NCI-H1105 treated with DMSO at 0.1 percent for 48 hours (cell line): ENCODE measurements at regions not wholly inside any gene's neighbourhood (a gene's known extent, or its start where the extent isn't known, plus 50 kb on each side); places are given as distances from the start of the nearest gene placed in this dataset.
"Not testable (repeated sequence)": the region's sequence is repeated elsewhere in the genome, so short reads cannot be mapped to it uniquely, and the experiment has no call there.

Source experiments
- DNase-seq: peaks from one replicate; lab custom pipeline; 2025; lab: John Stamatoyannopoulos, UW

DNA sequence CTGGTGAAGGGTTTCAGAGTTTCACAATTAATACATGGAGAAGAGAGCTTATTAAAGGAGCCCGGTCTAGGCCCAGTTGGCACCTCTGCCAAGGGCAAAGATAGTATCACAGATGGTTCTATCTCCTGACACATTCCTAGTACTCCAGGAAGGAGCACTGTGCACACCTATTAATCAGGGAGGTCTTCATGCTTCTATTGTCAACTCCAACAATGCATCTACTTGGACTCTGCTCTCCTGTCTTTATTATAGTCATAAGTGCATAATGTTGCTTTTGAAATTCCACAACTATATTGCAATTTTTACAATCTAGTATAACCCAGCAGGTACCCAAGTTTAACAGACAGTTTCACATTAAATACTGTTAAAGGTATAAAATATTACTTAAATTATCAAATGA is 174.5 kb upstream of the TSC22D1 start:
- DNase-seq = no peak

DNA sequence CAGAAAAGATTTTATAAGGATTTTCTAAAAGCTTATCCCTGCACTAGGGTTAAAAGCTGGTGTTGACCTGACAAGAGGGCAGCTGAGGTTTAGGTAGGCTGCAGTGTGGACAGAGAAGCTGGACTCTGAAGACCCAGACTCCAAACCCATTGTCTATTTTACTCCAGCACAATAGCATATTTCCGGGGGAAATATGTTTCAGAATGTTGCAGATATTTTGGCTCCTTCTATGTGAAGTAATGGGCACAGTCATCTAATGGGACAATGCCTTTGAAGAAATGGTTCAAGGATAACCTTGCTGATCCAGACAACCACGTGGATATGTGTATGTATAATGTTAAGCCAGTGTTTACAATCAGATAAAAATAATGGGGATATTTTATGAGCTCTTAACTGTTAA is 173.8 kb upstream of the TSC22D1 start:
- no peak for DNase-seq

DNA sequence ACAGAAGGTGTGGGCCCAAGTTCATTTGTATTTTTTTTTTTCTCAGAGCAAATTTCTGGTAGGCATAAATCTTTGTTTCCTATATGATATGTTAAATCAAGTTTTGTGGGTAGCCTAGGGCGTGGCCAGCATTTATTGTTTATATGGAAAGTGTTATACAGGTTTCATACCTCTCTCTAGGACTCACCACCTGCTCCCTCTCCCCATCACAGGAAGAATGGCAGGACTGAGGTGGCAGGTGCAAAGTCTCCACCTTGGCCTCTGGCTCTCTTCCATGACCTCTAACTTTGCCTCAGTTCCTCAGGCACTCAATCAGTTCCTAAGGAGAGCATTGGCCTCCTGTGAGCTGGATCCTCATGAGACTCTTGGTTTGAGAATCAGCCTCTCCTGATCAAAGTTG is 172.3 kb upstream of the TSC22D1 start:
- DNase-seq = no peak

DNA sequence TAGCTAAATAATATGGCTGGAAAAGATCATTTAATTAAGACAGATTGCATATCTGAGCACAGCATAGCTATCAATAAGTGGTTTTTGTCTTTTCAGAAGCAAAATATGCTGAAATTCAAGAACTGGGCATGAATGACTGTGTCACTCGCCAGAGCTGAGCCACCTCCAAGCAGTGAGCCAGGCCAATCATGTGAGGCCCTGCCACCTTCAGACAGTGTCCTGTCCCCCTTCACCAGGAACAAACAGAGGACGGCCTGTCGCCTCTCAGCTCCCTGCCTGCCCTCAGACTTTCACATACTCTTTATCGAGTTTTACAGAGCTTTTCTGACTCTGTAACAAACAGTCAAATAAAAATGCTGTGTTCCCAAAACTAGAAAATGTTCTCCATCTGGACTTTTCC is 171.0 kb upstream of the TSC22D1 start:
- DNase-seq = no peak

DNA sequence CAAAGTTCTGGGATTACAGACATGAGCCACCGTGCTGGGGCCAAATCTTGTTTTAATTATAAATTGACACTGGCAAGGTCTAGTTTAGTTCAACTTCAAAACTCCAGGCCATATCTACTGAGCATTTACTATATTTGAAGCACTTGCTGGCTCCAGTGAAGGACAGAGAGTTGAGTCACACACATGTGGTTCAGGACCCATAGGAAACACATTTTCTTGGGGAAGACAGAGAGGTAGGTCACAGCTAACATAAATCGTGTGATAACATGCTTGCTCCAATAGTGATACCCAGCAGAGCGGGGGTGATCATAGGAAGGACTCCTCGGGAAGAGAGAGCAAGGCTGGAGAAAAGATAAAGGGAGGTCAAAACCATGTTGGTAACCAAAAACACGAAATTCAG is 170.6 kb upstream of the TSC22D1 start:
- no peak for DNase-seq

DNA sequence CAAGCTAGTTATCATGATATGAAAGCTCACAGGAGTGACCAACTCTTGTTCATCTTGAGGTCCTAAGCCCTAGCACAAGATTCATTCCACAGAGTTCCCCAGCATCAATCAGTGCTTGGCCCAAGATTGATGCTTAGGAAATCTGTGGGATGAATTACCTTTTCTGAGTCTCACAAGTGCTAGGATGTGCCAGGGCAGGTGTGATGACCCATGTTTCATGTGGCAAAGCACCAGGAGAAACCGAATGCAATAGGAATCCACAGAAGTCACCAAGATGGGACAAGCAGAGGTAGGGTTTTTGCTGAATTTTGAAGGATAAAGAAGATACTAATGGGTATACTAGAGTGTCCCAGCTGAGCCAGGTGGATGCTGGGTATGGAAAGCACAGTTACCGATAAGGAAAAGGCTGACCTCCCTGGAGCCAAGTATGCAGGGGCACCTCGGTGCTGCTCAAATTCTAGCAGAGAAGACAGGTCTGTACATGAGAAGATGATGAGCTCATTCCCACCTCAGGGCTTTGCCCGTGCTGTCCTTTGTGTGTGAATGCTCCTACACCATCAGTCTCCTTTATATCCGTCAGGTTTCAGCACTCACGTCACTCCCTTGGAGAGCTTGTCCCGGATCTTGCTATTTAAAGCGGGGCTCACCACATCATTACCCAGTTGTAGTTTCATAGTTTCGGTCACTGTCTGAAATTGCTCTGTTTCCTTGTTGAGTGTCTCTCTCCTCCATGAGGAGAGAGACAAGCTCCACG is 168.9 kb upstream of the TSC22D1 start:
- no peak for DNase-seq

DNA sequence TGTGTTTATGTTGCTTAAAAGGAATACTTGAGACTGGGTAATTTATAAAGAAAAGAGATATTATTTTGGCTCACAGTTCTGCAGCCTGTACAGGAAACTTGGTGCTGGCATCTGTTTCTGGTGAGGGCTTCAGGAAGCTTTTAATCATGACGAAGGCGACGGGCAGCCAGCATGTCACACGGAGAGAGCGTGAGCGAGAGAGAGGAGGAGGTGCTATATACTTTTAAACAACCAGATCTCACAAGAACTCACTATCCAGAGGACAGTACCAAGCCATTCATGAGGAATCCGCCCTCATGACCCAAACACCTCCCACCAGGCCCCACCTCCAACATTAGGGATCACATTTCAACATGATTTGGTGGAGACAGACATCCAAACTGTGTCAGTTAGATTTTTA is 163.4 kb upstream of the TSC22D1 start:
- no peak for DNase-seq

DNA sequence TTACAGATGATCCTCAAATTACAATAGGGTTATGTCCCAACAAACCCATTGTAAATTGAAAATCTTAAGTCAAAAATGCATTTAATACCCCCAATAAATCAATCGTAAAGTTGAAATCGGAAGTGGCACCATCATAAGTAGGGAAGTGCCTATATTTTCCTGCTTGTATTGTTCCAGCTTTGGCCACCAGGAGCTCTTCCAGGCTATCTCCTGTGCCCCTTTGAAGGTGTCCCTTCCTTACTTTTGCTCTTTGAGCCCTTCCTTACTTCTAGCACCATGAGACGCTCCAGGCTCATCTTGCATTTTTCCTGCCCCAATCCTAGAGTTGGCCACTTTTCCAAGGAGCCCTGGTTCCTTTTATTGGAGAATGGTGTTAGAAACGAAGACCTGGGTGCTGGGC is 163.0 kb upstream of the TSC22D1 start:
- no peak for DNase-seq

DNA sequence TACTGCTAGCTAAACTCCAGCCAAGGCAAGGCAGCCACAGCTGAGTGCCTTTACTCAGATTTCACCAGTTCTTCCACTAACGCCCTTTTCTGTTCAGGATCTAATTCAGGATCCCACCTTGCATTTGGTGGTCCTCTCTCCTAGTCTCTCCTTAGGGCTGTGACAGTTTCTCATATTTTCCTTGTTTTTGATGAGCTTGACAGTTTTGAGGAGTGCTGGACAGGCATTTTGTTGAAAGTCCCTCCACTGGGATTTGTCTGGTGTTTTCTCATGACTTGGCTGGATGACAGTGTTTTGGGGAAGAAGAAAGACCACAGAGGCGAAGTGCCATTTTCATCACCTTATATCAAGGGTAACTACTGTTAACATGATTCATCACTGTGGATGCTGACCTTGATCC is 162.3 kb upstream of the TSC22D1 start:
- no peak for DNase-seq

DNA sequence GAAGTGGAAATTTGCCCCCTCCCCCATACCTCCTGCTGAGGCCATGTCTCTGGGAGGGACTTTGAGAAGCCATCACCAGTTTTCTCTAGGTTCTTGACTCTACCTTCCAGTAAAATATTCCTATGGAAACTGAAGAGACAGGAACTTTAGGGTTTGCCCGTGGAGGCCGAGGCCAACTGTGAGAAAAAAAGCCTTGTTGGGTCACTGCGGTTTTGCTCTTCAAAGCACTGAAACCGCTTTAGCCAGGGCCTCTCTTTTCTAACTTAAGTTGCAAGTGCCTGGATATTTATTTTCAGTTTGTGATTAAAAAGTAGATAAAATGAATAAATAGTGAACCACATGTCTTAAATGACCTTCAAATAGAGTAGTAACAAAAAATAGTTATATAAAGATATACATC is 159.7 kb upstream of the TSC22D1 start:
- no peak for DNase-seq

DNA sequence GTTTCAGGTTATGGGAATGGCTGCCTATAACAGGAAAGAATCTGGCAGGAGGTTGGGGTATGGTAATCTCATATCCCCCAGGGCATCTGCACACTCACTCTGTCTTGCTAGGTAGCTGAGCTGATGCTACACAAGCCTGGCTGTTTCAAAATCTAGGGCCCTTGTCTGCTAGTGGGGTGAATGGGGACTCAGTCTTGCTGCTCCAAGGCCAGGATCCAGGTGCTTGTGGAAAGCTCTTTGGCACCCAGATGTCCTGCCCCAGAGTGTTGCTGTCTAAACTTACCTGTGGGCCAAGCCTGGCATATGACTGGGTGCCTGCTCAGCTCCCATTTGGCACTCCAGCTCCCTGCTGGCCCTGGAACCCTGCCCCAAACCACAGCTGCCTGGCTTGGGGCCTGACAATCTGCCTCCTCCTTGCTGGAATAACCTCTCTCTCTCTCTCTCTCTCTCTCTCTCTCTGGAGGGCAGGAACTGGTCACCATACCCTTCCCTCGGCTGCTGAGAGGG is 158.1 kb upstream of the TSC22D1 start:
- DNase-seq = no peak

DNA sequence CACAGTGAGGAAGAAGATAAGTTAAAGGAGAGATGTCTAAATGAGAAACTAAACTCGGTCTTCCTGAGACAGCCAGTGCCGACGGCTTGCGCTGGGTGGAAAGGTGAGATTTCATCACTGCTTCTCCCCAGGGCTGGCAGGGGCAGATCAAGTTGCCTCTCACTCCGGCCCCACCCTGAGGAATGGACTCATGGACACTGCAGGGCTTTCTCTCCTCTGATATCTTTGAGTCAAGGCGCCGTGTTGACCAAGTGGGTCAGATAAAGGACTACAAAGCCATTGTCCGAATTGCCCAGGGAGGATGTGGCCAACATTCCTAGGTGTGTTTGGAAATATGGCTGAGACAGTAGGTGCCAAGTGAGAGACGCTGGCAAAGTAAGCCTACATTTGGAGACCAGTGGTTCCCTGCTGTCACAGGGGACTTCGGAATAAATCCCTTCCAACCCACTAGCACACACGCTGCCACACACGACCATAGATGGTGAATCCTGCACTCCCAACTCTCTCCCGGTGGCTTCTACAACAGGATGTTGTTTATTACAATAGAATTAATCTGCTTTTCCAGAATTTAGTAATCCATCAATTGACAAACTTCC is 156.5 kb upstream of the TSC22D1 start:
- no peak for DNase-seq

DNA sequence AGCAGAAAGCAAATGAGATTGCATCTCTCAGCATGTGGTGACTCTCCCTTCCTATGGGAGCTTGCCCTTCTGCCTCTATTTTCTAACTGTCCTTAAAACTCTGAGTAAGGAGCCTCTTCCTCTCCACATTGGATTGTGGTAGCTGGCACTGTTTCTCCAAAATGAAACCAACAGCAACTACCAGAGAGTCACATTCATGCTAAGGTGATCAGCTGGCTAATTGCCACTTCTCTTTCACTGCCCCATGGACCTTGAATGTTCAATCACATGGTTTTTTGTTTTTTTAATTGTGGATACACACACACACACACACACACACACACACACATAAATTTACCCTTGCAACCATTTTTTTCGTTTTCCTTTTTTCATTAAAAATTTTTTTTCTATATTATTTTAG is 154.7 kb upstream of the TSC22D1 start:
- no peak for DNase-seq

DNA sequence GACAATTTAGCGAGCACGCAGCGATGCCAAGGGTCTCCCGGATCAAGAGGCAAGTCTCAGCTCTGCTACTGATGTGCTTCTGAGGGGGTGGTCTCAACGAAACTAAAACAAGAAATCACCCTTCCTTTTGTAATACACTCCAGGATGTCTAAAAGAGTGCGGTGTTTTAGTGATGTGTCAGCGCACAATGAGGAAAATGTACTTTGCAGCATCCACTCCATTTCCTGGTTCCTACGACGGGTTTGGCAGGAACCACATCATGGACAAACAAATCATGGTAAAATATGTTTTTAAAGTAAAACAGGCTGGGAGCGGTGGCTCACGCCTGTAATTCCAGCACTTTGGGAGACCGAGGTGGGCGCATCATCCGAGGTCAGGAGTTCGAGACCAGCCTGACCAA is 154.0 kb upstream of the TSC22D1 start:
- no peak for DNase-seq

DNA sequence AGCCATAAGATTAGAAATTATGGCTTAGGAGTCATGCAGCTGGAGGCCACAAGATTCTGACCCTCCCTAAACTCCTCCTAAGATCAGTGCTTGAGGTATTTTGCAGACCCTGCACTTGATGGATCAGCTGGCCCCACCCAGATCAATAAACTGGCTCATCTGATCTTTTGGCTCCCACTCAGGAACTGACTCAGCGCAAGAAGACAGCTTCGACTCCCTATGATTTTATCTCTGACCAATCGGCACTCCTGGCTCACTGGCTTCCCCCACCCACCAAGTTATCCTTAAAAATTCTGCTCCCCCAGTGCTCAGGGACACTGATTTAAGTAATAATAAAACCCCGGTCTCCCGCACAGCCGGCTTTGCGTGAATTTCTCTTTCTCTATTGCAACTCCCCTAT is 151.5 kb upstream of the TSC22D1 start:
- DNase-seq = not testable (repeated sequence)

DNA sequence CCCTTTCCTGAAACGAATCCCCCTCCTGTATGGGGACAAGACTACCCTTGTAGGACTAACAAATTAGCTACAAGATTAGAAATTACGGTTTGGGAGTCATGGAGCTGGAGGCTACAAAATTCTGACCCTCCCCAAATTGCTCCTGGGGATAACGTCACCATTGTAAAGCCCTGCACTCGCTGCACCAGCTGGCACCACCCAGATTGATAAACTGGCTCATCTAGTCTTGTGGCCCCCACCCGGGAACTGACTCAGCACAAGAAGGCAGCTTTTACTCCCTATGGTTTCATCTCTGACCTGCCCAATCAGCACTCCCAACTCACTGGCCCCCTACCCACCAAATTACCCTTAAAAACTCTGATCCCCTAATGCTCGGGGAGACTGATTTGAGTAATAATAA is 150.6 kb upstream of the TSC22D1 start:
- DNase-seq = no peak

DNA sequence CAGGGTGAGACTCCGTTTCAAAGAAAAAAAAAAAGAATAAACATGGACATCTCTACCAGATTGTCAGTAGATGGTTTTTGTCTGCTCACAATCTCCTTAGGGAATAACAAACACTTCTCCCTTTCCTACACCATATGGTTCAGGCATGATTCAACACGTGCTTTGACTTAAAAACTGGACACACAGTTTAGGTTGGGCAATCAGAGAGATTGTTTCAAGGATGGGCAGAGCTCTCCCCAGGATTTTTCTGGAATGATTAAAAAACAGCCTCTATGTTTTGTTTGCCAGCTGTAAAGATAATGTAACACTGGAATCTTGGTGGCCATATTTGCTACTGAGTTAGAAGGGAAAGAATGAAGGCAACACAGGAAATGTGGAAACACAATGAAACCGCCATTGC is 150.1 kb upstream of the TSC22D1 start:
- no peak for DNase-seq

DNA sequence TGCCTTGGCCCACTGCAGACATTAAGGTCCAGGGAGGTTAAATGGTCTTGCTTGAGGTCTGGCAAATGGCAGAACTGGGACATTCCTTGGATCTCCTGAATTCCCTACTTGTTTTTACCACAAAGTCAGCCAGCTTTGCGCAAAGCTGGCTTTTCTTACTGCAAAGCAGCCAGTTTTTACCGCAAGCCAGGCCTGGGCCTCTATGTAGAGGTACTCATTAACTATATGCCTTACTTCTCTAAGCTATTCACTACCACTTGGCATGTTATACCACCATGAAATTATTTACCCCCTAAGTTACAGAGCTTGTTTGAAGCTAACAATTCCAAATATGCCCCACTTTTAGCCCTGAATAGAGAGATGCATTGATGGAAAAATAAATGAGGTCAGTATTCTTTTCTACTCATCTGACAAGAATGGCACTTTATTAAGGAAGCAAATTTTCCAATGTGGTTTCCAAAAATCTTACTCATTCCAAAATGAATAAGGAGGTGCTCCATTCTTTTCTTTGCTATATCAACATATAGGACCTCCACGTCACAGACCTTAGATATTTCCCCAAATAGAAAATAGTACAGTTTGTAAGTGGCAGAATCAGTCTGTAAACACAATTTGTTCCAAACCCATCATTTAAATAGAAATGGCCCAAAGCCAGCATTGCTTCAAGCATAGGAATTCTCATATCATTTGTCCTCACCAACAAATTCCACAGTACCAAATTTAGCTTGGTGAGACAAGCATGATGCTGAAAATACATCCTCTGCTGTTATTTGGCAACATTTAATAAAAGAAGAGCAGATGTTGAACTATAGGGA is 143.9 kb upstream of the TSC22D1 start:
- no peak for DNase-seq

DNA sequence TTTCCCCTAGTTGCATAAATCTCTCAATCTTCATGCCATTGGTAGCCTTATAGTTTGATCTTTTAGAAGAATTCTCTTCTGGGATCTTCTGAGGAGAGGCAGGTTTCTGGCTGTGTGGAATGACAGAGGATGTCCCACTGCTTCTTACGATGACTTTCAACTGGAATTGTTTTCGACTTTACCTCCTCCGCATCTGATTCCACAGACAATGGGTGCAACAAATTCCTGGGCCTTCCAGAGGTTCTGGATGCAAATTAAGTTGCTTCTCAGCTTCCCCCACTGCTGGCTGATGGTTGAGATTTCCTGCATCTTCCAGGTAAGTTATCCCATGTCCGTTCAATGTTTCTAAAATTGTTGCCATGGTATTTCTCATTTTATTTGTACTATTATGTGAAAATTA is 142.3 kb upstream of the TSC22D1 start:
- no peak for DNase-seq

DNA sequence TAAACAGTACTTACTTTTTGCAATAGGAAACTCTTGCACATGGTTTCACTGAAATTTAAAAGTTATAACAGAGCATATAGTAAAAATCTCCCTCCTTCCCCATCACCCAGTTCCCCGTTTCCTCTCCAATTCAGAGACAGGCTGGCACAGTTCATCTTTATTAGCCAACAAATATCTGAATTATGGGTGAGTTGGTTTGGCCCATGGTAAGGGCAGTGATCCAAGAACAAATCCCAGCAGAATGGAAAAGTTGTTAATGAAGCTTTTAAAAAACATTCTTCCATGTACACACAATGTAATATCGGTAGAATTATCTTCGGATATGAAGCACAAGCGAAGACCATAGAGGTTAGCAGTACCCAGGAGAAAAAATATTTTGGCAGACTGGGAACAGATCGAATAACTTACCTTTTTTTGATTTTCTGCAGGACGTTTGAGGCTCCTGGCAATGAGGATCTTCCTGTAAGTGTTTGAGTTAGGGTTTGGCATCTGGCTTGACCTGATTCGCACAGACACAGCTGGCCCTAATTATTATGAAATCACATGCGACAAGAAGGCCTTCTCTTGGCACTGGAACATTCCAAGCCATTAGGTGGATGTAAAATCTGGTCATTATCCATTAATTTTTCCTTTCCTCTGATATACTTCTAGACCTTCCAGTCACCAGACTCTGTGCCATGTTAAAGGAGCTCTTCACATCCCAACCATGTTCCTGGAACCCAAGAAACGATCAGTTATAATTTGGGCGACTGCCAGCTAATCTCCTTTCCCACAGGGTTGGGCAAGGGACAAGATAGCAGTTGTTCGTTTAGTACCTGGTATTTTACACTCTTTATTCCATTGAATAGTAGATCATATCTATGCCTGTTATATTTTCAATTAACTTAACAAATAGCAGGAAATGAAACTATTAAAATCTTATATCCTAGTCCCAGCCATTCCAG is 139.4 kb upstream of the TSC22D1 start:
- DNase-seq = peak; percentile 21

DNA sequence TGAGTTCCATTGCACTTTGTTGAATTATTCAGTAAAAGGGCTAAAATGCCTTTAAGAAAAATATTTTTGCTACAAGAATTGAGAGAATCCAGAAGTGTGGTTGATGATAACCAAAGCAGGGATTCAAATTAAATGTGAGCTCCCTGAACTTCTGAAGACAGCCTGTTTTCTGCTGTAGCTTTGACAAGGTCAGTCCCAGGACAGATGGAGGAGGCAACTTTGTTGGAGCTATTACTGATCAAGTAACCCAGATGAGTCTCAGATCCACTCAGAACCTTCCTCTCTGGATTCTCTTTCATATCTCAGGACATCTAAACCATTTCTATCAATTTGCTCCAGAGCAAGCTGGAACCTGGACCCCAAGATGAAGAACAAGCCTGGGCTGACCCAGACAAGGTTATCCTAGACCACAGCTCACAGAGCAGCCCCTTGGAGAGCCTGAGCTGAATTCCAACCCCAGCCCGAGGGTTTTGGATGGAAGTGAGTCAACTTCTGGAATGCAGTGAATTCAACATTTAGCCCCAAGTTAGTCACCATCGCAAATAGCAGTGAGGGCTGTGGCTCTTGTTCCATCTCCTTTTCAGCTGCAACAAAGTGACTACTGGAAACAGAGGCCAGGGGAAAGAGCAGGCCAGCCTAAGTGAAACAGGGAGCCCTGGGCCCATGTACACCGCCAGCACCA is 137.8 kb upstream of the TSC22D1 start:
- DNase-seq = no peak
